ENCODE measurements at regions not wholly inside any gene's neighbourhood (a gene's known extent, or its start where the extent isn't known, plus 50 kb on each side); places are given as distances from the start of the nearest gene placed in this dataset.

GRCh38 chr16:85190572-85190971 lies 78.3 kb upstream of the CIBAR2 start:
- no peak for DNase-seq

GRCh38 chr16:85191341-85191965 lies 79.2 kb upstream of the CIBAR2 start:
- DNase-seq, result no peak

GRCh38 chr16:85192238-85193114 lies 80.2 kb upstream of the CIBAR2 start:
- DNase-seq, result no peak

GRCh38 chr16:85193115-85193493 lies 80.8 kb upstream of the CIBAR2 start:
- DNase-seq, result no peak

GRCh38 chr16:85193876-85194275 lies 81.6 kb upstream of the CIBAR2 start:
- no peak for DNase-seq

GRCh38 chr16:85194307-85195270 lies 82.3 kb upstream of the CIBAR2 start:
- no peak for DNase-seq

GRCh38 chr16:85195271-85195647 lies 83.0 kb upstream of the CIBAR2 start:
- no peak for DNase-seq

- no peak for DNase-seq
Observed at GRCh38 chr16:85195900-85196772, 83.9 kb upstream of the CIBAR2 start.

GRCh38 chr16:85196976-85197375 lies 84.7 kb upstream of the CIBAR2 start:
- no peak for DNase-seq

- no peak for DNase-seq
Observed at GRCh38 chr16:85197611-85198566, 85.6 kb upstream of the CIBAR2 start.

GRCh38 chr16:85199069-85199725 lies 86.9 kb upstream of the CIBAR2 start:
- DNase-seq, result no peak

GRCh38 chr16:85199880-85200279 lies 87.6 kb upstream of the CIBAR2 start:
- no peak for DNase-seq

- DNase-seq, result no peak
Observed at GRCh38 chr16:85200471-85201278, 88.4 kb upstream of the CIBAR2 start.

- no peak for DNase-seq
Observed at GRCh38 chr16:85201574-85201973, 89.3 kb upstream of the CIBAR2 start.

- DNase-seq, result no peak
Observed at GRCh38 chr16:85202051-85202601, 89.9 kb upstream of the CIBAR2 start.

- no peak for DNase-seq
Observed at GRCh38 chr16:85202631-85203461, 90.6 kb upstream of the CIBAR2 start.

GRCh38 chr16:85203462-85203813 lies 91.2 kb upstream of the CIBAR2 start:
- DNase-seq, result no peak

GRCh38 chr16:85204242-85205010 lies 92.2 kb upstream of the CIBAR2 start:
- DNase-seq, result no peak
